GM12878 (cell line): ENCODE measurements at regions not wholly inside any gene's neighbourhood (a gene's known extent, or its start where the extent isn't known, plus 50 kb on each side); places are given as distances from the start of the nearest gene placed in this dataset.

Experiments
- ATAC-seq: fragments of 200-7000 bp; cut with Tn5 transposase; 3 replicates; pipeline ENCODE4 v1.9.1; 2020; ENCODE audit warnings: mild to moderate bottlenecking, moderate library complexity
- BruUV-seq: library from RNA; stranded (reverse); fragments of 400-500 nt; replicated peaks from 2 replicates; lab custom pipeline; 2021; lab: Mats Ljungman, UMichigan
- CTCF ChIA-PET: fragments of 300-600 bp; sonication (Branson Sonifier 250); formaldehyde crosslinking; extraction: SDS; loops from one replicate; lab custom pipeline; 2021; ENCODE audit warnings: inconsistent platforms; lab: Yijun Ruan, JAX
- POLR2A ChIA-PET: fragments of 350-600 bp; formaldehyde crosslinking; extraction: SDS; loops from one replicate; lab custom pipeline; 2021; ENCODE audit warnings: inconsistent platforms; lab: Charles Lee
- RAD21 ChIA-PET: fragments of 300-600 bp; sonication (Branson Sonifier 250); formaldehyde crosslinking; loops from one replicate; lab custom pipeline; 2023; ENCODE audit warnings: antibody characterized with exemption; ENCODE audit not compliant: unreplicated experiment; lab: Charles Lee
- SMC1A ChIA-PET: fragments of 300-600 bp; sonication (Branson Sonifier 250); formaldehyde crosslinking; loops from one replicate; lab custom pipeline; 2023; ENCODE audit not compliant: unreplicated experiment, uncharacterized antibody; lab: Charles Lee
- DNase-seq: peaks from one replicate; pipeline ENCODE4 v3.0.0-alpha.2; 2011; ENCODE audit warnings: low read depth, low spot score
- FAIRE-seq: peaks from 3 replicates; lab custom pipeline; 2011; peaks lifted over from hg19 to GRCh38; lab: Jason Lieb, UNC
- H2AFZ ChIP-seq: 2 replicates; pipeline ENCODE4 v1.6.0; 2011; ENCODE audit warnings: low read depth, low read length, control low read depth; ENCODE audit not compliant: control insufficient read depth
- H3K27ac ChIP-seq: 2 replicates; pipeline ENCODE4 v1.5.1; 2011; ENCODE audit warnings: control low read depth; ENCODE audit not compliant: control insufficient read depth, insufficient read depth
- H3K27me3 ChIP-seq, 2 experiments: replicated peaks in 1 of 2; 2 replicates each; pipeline versions ENCODE4 v1.6.0 to v1.6.1; 2011; ENCODE audit warnings: low read length in 1 of 2; ENCODE audit not compliant: control insufficient read depth in 2 of 2, insufficient read depth in 2 of 2
- H3K36me3 ChIP-seq, 2 experiments: 2 replicates each; pipeline ENCODE4 v1.5.1; 2011; ENCODE audit warnings: low read length in 1 of 2; ENCODE audit not compliant: control insufficient read depth in 2 of 2, insufficient read depth in 2 of 2
- H3K4me1 ChIP-seq: 2 replicates; pipeline ENCODE4 v1.6.1; 2011; ENCODE audit warnings: mild to moderate bottlenecking, low read length, moderate library complexity, mixed read lengths; ENCODE audit not compliant: control insufficient read depth, insufficient read depth
- H3K4me2 ChIP-seq: 2 replicates; pipeline ENCODE4 v1.6.0; 2011; ENCODE audit warnings: control low read depth; ENCODE audit not compliant: control insufficient read depth, insufficient read depth
- H3K4me3 ChIP-seq: fragments of 200-600 bp; sonication (generic); 2 replicates; pipeline ENCODE4 v1.5.1; 2016
- H3K79me2 ChIP-seq: 2 replicates; pipeline ENCODE4 v1.6.0; 2011; ENCODE audit warnings: low read length; ENCODE audit not compliant: control insufficient read depth, insufficient read depth
- H3K9ac ChIP-seq: 2 replicates; pipeline ENCODE4 v1.8.0; 2011; ENCODE audit warnings: low read length, control low read depth, mixed read lengths; ENCODE audit not compliant: control insufficient read depth, insufficient read depth
- H3K9me3 ChIP-seq: replicated peaks from 3 replicates; pipeline ENCODE4 v1.5.1; 2011; ENCODE audit warnings: mild to moderate bottlenecking, low read length; ENCODE audit not compliant: control insufficient read depth, insufficient read depth
- H4K20me1 ChIP-seq: 2 replicates; pipeline ENCODE4 v1.6.0; 2011; ENCODE audit not compliant: control insufficient read depth, insufficient read depth
- CHD2 ChIP-seq: IDR thresholded peaks from 2 replicates; pipeline ENCODE4 v1.6.1; 2011; ENCODE audit warnings: low read depth, low read length, improper control_type of control experiment, borderline replicate concordance
- DPF2 ChIP-seq: fragments of 450-650 bp; IDR thresholded peaks from 2 replicates; pipeline ENCODE4 v1.6.1; 2017; ENCODE audit warnings: mild to moderate bottlenecking
- EP300 ChIP-seq, 2 experiments: fragments of 150-350 bp in 1 of 2; IDR thresholded peaks; 2 replicates each; pipeline ENCODE4 v1.6.1; 2011 to 2012; ENCODE audit warnings: low read depth in 2 of 2, low read length in 2 of 2, borderline replicate concordance in 1 of 2, improper control_type of control experiment in 1 of 2, inconsistent platforms in 1 of 2; ENCODE audit not compliant: control insufficient read depth in 1 of 2
- GABPA ChIP-seq: IDR thresholded peaks from 2 replicates; pipeline ENCODE4 v1.6.1; 2014; ENCODE audit warnings: antibody characterized with exemption, low read depth, mild to moderate bottlenecking, inconsistent platforms
- IKZF2 ChIP-seq, 2 experiments: fragments of 450-650 bp; IDR thresholded peaks; 2 replicates each; pipeline ENCODE4 v1.6.1; 2017; ENCODE audit warnings: mild to moderate bottlenecking in 2 of 2, moderate library complexity in 2 of 2
- IRF4 ChIP-seq: IDR thresholded peaks from 2 replicates; pipeline ENCODE4 v1.6.1; 2011; ENCODE audit warnings: low read depth, low read length
- KAT2A ChIP-seq: conservative IDR thresholded peaks from 2 replicates; pipeline ENCODE4 v1.6.1; 2011; ENCODE audit warnings: low read depth, low read length; ENCODE audit not compliant: control insufficient read depth
- NFYB ChIP-seq: IDR thresholded peaks from 2 replicates; pipeline ENCODE4 v1.6.1; 2011; ENCODE audit warnings: low read depth, mild to moderate bottlenecking, low read length, improper control_type of control experiment, moderate library complexity; ENCODE audit not compliant: insufficient read depth
- NR2C2 ChIP-seq: IDR thresholded peaks from 2 replicates; pipeline ENCODE4 v1.6.1; 2011; ENCODE audit warnings: borderline replicate concordance, low read depth; ENCODE audit not compliant: control insufficient read depth, insufficient read length
- RB1 ChIP-seq: fragments of 450-650 bp; formaldehyde crosslinking; IDR thresholded peaks from 2 replicates; pipeline ENCODE4 v1.6.1; 2017; ENCODE audit warnings: mild to moderate bottlenecking, borderline replicate concordance
- SIN3A ChIP-seq: IDR thresholded peaks from 2 replicates; pipeline ENCODE4 v1.6.1; 2012; ENCODE audit warnings: low read depth, low read length, improper control_type of control experiment
- ZBED1 ChIP-seq: IDR thresholded peaks from 2 replicates; pipeline ENCODE4 v1.6.1; 2016; ENCODE audit warnings: borderline replicate concordance
- ZZZ3 ChIP-seq: IDR thresholded peaks from 2 replicates; pipeline ENCODE4 v1.6.1; 2011; ENCODE audit warnings: low read depth; ENCODE audit not compliant: control insufficient read depth, insufficient read length
- WGBS: methylation state at CpG from one replicate; pipeline ENCODE4 v1.1.6; 2016; ENCODE audit warnings: low lambda C conversion rate; ENCODE audit not compliant: insufficient replicate concordance, insufficient coverage; ENCODE audit errors: missing lambda C conversion rate; 5-methylcytosine and 5-hydroxymethylcytosine counted together
- in situ Hi-C: fragments of 300-500 bp; cut with MboI; formaldehyde crosslinking; loops from 9 replicates; pipeline ENCODE4 v1.14.3; 2018; ENCODE audit warnings: mixed read lengths
- intact Hi-C: fragments of 100-400 bp; cut with micrococcal nuclease; formaldehyde crosslinking; loops from one replicate; pipeline ENCODE4 v1.14.2; 2022; ENCODE audit not compliant: unreplicated experiment
- TF ChIP-seq, protein P1 (sequence below): fragments of 450-650 bp; IDR thresholded peaks from 2 replicates; pipeline ENCODE4 v1.6.1; 2017; ENCODE audit warnings: mild to moderate bottlenecking
- TF ChIP-seq, protein P2 (sequence below): fragments of 450-650 bp; IDR thresholded peaks from 2 replicates; pipeline ENCODE4 v1.6.1; 2017; ENCODE audit warnings: mild to moderate bottlenecking, moderate library complexity
- TF ChIP-seq, protein P3 (sequence below): IDR thresholded peaks from 2 replicates; pipeline ENCODE4 v1.6.1; 2012; ENCODE audit warnings: low read depth, low read length, improper control_type of control experiment

DNA sequence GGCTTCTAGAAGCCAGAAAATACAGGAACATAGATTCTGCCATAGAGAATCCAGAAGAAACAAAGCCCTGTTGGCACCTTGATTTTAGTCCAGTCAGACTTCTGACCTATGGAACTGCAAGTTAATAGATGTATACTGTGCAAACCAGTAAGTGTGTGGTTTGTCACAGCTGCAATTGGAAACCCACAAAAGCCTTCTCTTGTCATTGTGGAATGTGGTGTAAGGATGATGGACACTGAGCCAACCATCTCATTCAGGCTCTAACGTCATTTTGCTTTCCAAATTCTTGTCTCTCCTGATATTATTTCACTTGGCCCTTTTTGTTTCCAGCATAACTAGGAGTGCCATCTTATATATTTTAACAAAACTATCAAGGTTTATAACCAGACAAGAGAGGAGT lies 369.5 kb upstream of the SMIM21 start:
- 0% methylated on average over 1 of the region's 1 CpG for WGBS
- no peak overlapping the region for H3K9ac ChIP-seq
- no peak for FAIRE-seq
- H3K4me1 ChIP-seq: no peaks in the 10 kb centered on the region
- H3K4me3 ChIP-seq: no peak overlapping the region
- no peak overlapping the region for H2AFZ ChIP-seq
- no peaks in the 10 kb centered on the region for H3K36me3 ChIP-seq
- no peak for ATAC-seq
- no peaks in the 10 kb centered on the region for H3K9me3 ChIP-seq
- no peak overlapping the region for H3K4me2 ChIP-seq
- POLR2A ChIA-PET: no interaction called here
- no peaks in the 10 kb centered on the region for H4K20me1 ChIP-seq
- in situ Hi-C loops: no loop called here
- no peaks in the 10 kb centered on the region for H3K27me3 ChIP-seq
- no peak for DNase-seq
- SMC1A ChIA-PET: no interaction called here
- H3K27ac ChIP-seq: no peak overlapping the region
- RAD21 ChIA-PET: no interaction called here
- TF ChIP-seq DPF2: no peak
- no peak for TF ChIP-seq NR2C2
- TF ChIP-seq ZZZ3: no peak
- TF ChIP-seq, protein P1, sequence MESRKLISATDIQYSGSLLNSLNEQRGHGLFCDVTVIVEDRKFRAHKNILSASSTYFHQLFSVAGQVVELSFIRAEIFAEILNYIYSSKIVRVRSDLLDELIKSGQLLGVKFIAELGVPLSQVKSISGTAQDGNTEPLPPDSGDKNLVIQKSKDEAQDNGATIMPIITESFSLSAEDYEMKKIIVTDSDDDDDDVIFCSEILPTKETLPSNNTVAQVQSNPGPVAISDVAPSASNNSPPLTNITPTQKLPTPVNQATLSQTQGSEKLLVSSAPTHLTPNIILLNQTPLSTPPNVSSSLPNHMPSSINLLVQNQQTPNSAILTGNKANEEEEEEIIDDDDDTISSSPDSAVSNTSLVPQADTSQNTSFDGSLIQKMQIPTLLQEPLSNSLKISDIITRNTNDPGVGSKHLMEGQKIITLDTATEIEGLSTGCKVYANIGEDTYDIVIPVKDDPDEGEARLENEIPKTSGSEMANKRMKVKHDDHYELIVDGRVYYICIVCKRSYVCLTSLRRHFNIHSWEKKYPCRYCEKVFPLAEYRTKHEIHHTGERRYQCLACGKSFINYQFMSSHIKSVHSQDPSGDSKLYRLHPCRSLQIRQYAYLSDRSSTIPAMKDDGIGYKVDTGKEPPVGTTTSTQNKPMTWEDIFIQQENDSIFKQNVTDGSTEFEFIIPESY: no peak
- TF ChIP-seq, protein P2, sequence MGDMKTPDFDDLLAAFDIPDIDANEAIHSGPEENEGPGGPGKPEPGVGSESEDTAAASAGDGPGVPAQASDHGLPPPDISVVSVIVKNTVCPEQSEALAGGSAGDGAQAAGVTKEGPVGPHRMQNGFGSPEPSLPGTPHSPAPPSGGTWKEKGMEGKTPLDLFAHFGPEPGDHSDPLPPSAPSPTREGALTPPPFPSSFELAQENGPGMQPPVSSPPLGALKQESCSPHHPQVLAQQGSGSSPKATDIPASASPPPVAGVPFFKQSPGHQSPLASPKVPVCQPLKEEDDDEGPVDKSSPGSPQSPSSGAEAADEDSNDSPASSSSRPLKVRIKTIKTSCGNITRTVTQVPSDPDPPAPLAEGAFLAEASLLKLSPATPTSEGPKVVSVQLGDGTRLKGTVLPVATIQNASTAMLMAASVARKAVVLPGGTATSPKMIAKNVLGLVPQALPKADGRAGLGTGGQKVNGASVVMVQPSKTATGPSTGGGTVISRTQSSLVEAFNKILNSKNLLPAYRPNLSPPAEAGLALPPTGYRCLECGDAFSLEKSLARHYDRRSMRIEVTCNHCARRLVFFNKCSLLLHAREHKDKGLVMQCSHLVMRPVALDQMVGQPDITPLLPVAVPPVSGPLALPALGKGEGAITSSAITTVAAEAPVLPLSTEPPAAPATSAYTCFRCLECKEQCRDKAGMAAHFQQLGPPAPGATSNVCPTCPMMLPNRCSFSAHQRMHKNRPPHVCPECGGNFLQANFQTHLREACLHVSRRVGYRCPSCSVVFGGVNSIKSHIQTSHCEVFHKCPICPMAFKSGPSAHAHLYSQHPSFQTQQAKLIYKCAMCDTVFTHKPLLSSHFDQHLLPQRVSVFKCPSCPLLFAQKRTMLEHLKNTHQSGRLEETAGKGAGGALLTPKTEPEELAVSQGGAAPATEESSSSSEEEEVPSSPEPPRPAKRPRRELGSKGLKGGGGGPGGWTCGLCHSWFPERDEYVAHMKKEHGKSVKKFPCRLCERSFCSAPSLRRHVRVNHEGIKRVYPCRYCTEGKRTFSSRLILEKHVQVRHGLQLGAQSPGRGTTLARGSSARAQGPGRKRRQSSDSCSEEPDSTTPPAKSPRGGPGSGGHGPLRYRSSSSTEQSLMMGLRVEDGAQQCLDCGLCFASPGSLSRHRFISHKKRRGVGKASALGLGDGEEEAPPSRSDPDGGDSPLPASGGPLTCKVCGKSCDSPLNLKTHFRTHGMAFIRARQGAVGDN: no peak
- TF ChIP-seq, protein P3, sequence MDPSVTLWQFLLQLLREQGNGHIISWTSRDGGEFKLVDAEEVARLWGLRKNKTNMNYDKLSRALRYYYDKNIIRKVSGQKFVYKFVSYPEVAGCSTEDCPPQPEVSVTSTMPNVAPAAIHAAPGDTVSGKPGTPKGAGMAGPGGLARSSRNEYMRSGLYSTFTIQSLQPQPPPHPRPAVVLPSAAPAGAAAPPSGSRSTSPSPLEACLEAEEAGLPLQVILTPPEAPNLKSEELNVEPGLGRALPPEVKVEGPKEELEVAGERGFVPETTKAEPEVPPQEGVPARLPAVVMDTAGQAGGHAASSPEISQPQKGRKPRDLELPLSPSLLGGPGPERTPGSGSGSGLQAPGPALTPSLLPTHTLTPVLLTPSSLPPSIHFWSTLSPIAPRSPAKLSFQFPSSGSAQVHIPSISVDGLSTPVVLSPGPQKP: no peak
- TF ChIP-seq RB1: no peak
- TF ChIP-seq ZBED1: no peak
- TF ChIP-seq EP300 (IDR thresholded peaks at IDR 0.05; ENCODE audit: borderline replicate concordance in 1 of 2, control insufficient read depth in 1 of 2, low read depth in 2 of 2, low read length in 2 of 2): no peak
- no peak for TF ChIP-seq SIN3A
- TF ChIP-seq GABPA: no peak
- TF ChIP-seq IRF4: no peak
- no peak for TF ChIP-seq KAT2A
- TF ChIP-seq NFYB: no peak
- no peak for TF ChIP-seq IKZF2 (IDR thresholded peaks at IDR 0.05)
- no peak for TF ChIP-seq CHD2
- no TSS peak for BruUV-seq
- intact Hi-C loops: no loop called here
- no peaks in the 10 kb centered on the region for H3K79me2 ChIP-seq
- CTCF ChIA-PET: no interaction called here
